Testis (tissue), 2 donors: ENCODE measurements at regions not wholly inside any gene's neighbourhood (a gene's known extent, or its start where the extent isn't known, plus 50 kb on each side); places are given as distances from the start of the nearest gene placed in this dataset.

Experiments
- DNase-seq: peaks from one replicate; pipeline ENCODE4 v3.0.0-alpha.2; 2019
- H3K27ac ChIP-seq, 2 donors: fragments of 200-600 bp; sonication (generic); one replicate each; pipeline ENCODE4 v1.5.1; 2019
- H3K27me3 ChIP-seq: fragments of 200-600 bp; sonication (generic); one replicate; pipeline ENCODE4 v1.5.1; 2019
- H3K36me3 ChIP-seq: fragments of 200-600 bp; sonication (generic); one replicate; pipeline ENCODE4 v1.5.1; 2017; ENCODE audit warnings: low read depth; ENCODE audit errors: missing control alignments
- H3K4me1 ChIP-seq: fragments of 200-600 bp; sonication (generic); one replicate; pipeline ENCODE4 v1.5.1; 2019
- H3K4me3 ChIP-seq, 2 donors: fragments of 200-600 bp; sonication (generic); one replicate each; pipeline ENCODE4 v1.5.1; 2017 to 2019
- H3K9me3 ChIP-seq: fragments of 200-600 bp; sonication (generic); one replicate; pipeline ENCODE4 v1.5.1; 2017
- CTCF ChIP-seq, 3 experiments: fragments of 450-650 bp in 2 of 3; fragments of 200-600 bp in 1 of 3; sonication (generic) in 1 of 3; IDR thresholded peaks; one replicate each; pipeline ENCODE4 v1.5.1; 2016 to 2019; ENCODE audit warnings: antibody characterized with exemption in 3 of 3, mild to moderate bottlenecking in 2 of 3, moderate library complexity in 1 of 3
- POLR2A ChIP-seq: fragments of 450-650 bp; IDR thresholded peaks from one replicate; pipeline ENCODE4 v1.6.1; 2017; ENCODE audit warnings: antibody characterized with exemption, mild to moderate bottlenecking, moderate library complexity
- WGBS, 2 donors: methylation state at CpG; one replicate each; pipeline ENCODE4 v1.1.5; 2018; 5-methylcytosine and 5-hydroxymethylcytosine counted together
- intact Hi-C: fragments of 100-400 bp; cut with DNase I; formaldehyde crosslinking; loops from one replicate; pipeline ENCODE4 v1.15.1; 2023; ENCODE audit warnings: low total_unique reads

GRCh38 chr17:51486091-51486490, 225.7 kb downstream of the UTP18 start:
- Histone ChIP-seq H3K27ac (no peak overlapping the region), H3K36me3 (no peaks in the 10 kb centered on the region), H3K27me3 (no peaks in the 10 kb centered on the region), H3K4me3 (no peak overlapping the region), H3K9me3 (no peaks in the 10 kb centered on the region), H3K4me1 (no peaks in the 10 kb centered on the region)
- intact Hi-C loops, result no loop called here
- 58 to 60% methylated on average over 4 of the region's 4 CpGs for whole genome bisulfite sequencing, 2 donors
- no peak for DNase-seq
- TF ChIP-seq CTCF (IDR thresholded peaks at IDR 0.05) (no peak), POLR2A (no peak)

- TF ChIP-seq CTCF (IDR thresholded peaks at IDR 0.05), result no peak
- Histone ChIP-seq H3K4me3 (no peak overlapping the region), H3K9me3 (no peaks in the 10 kb centered on the region), H3K27me3 (no peaks in the 10 kb centered on the region), H3K4me1 (no peaks in the 10 kb centered on the region), H3K36me3 (no peaks in the 10 kb centered on the region), H3K27ac (no peak overlapping the region)
- DNase-seq, result no peak
- 44 to 53% methylated on average over 5 of the region's 5 CpGs for WGBS, 2 donors
- intact Hi-C loops, result no loop called here
Observed at GRCh38 chr17:51486885-51487520, 226.7 kb downstream of the UTP18 start.

- no peak overlapping the region for H3K4me3 ChIP-seq
- H3K27ac ChIP-seq, result no peak overlapping the region
- no peaks in the 10 kb centered on the region for H3K36me3 ChIP-seq
- 39 to 55% methylated on average over 12 to 14 of the region's 14 CpGs for WGBS, 2 donors
- no peaks in the 10 kb centered on the region for H3K9me3 ChIP-seq
- TF ChIP-seq CTCF (IDR thresholded peaks at IDR 0.05) (peak in 1 of 3 experiments; percentile 19), POLR2A (no peak)
- H3K27me3 ChIP-seq, result no peaks in the 10 kb centered on the region
- H3K4me1 ChIP-seq, result no peaks in the 10 kb centered on the region
- peak; percentile 38 for DNase-seq
- intact Hi-C loops, result no loop called here
Observed at GRCh38 chr17:51487947-51488346, 227.6 kb downstream of the UTP18 start.

GRCh38 chr17:51491416-51491815, 231.1 kb downstream of the UTP18 start:
- WGBS, 2 donors, result 87 to 92% methylated on average over 6 of the region's 6 CpGs

More at GRCh38 chr17:51491416-51491815, 231.1 kb downstream of the UTP18 start:
- no peak for DNase-seq
- Histone ChIP-seq H3K4me1 (no peaks in the 10 kb centered on the region), H3K36me3 (no peaks in the 10 kb centered on the region), H3K27me3 (no peaks in the 10 kb centered on the region), H3K9me3 (no peaks in the 10 kb centered on the region), H3K27ac (no peak overlapping the region), H3K4me3 (no peak overlapping the region)
- intact Hi-C loops, result no loop called here
- no peak for TF ChIP-seq CTCF (IDR thresholded peaks at IDR 0.05)
- no peak for TF ChIP-seq POLR2A
